SK-N-SH treated with all-trans-retinoic acid at 6 μM for 48 hours (cell line): ENCODE measurements at regions not wholly inside any gene's neighbourhood (a gene's known extent, or its start where the extent isn't known, plus 50 kb on each side); places are given as distances from the start of the nearest gene placed in this dataset.

Experiments
- BACH2 ChIP-seq: fragments of 250-450 bp; sonication (Bioruptor Pico); IDR thresholded peaks from 2 replicates; pipeline ENCODE4 v1.9.0; 2021; ENCODE audit warnings: mild to moderate bottlenecking, borderline replicate concordance
- OSR1 ChIP-seq: fragments of 250-450 bp; sonication (Bioruptor Pico); IDR thresholded peaks from 2 replicates; pipeline ENCODE4 v1.8.0; 2022; ENCODE audit warnings: moderate library complexity, mild to moderate bottlenecking, inconsistent platforms
- ZFP3 ChIP-seq: fragments of 250-450 bp; sonication (Bioruptor Pico); IDR thresholded peaks from 2 replicates; pipeline ENCODE4 v1.5.0; 2020; ENCODE audit warnings: mild to moderate bottlenecking, moderate library complexity

DNA sequence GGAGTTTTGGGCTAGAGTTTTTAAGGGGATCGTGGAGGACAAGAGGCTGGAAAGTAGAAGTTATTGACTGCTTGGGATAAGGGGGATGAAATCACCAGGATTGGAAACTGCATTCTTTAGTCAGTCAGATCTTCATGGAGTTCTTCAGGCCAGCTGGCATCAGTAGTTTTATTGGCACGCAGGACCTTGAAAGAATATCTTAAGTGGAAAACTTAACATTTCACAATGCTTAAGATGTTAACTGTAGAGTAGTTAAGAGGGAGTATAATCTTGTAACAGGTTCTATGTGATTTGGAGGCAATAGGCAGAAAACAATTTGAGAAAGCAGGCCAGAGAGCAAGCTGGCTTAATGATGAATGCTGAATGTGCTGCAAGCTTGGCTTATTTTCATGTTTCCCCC lies 300.4 kb upstream of the KCNH7 start:
- no peak for TF ChIP-seq ZFP3 (CRISPR knock-in tag)
- TF ChIP-seq BACH2 (CRISPR knock-in tag): no peak
- TF ChIP-seq OSR1 (CRISPR knock-in tag): no peak
